ENCODE measurements at regions not wholly inside any gene's neighbourhood (a gene's known extent, or its start where the extent isn't known, plus 50 kb on each side); places are given as distances from the start of the nearest gene placed in this dataset.

- TF ChIP-seq POLR2A (IDR thresholded peaks at IDR 0.05; ENCODE audit: low read length) (no peak), GATA1 (IDR thresholded peaks at IDR 0.05; ENCODE audit: low read depth, low read length) (no peak)
Observed at GRCh38 chr16:60645541-60645940, 1390.7 kb downstream of the CDH8 start.
